B cell (primary cell): ENCODE measurements at regions not wholly inside any gene's neighbourhood (a gene's known extent, or its start where the extent isn't known, plus 50 kb on each side); places are given as distances from the start of the nearest gene placed in this dataset.

ENCODE experiments used
- ATAC-seq: fragments of 200-7000 bp; cut with Tn5 transposase; one replicate; pipeline ENCODE4 v1.10.0; 2021; ENCODE audit warnings: low read depth, mild to moderate bottlenecking, moderate number of reproducible peaks, moderate library complexity
- CTCF ChIA-PET: fragments of 350-600 bp; sonication (Branson Sonifier 250); formaldehyde crosslinking; loops from one replicate; lab custom pipeline; 2021; ENCODE audit warnings: antibody characterized with exemption, inconsistent platforms; lab: Charles Lee
- POLR2A ChIA-PET: fragments of 350-600 bp; sonication (Branson Sonifier 250); formaldehyde crosslinking; loops from one replicate; lab custom pipeline; 2021; ENCODE audit warnings: antibody characterized with exemption; lab: Charles Lee
- DNase-seq: peaks from one replicate; pipeline ENCODE4 v3.0.0; 2013
- H2AFZ ChIP-seq: 2 replicates; pipeline ENCODE4 v1.6.1; 2012; ENCODE audit warnings: mild to moderate bottlenecking, low read depth, low read length; ENCODE audit not compliant: insufficient read depth, poor library complexity, severe bottlenecking
- H3K27ac ChIP-seq, 2 donors: 1 replicate in 1 of 2; 2 replicates in 1 of 2; pipeline ENCODE4 v1.5.1; 2012 to 2013; ENCODE audit warnings: low read length in 2 of 2, mild to moderate bottlenecking in 2 of 2, moderate library complexity in 1 of 2
- H3K27me3 ChIP-seq, 4 experiments: fragments of 200-600 bp in 1 of 4; sonication (generic) in 1 of 4; replicated peaks in 1 of 4; 1 replicate in 2 of 4; 2 replicates in 2 of 4; pipeline versions ENCODE4 v1.6.1 to v1.7.0; 2013 to 2016; ENCODE audit warnings: low read length in 3 of 4, mild to moderate bottlenecking in 2 of 4, mixed read lengths in 1 of 4, moderate library complexity in 1 of 4; ENCODE audit not compliant: insufficient read depth in 4 of 4, control insufficient read depth in 3 of 4; ENCODE audit errors: control extremely low read depth in 1 of 4
- H3K36me3 ChIP-seq, 2 experiments: replicated peaks in 1 of 2; 1 replicate in 1 of 2; 2 replicates in 1 of 2; pipeline versions ENCODE4 v1.6.1 to v1.7.1; 2013; ENCODE audit warnings: low read length in 1 of 2; ENCODE audit not compliant: insufficient read depth in 2 of 2, control insufficient read depth in 1 of 2; ENCODE audit errors: control extremely low read depth in 1 of 2, extremely low read depth in 1 of 2
- H3K4me1 ChIP-seq, 2 donors: fragments of 200-600 bp in 1 of 2; sonication (generic) in 1 of 2; 1 replicate in 1 of 2; 2 replicates in 1 of 2; pipeline versions ENCODE4 v1.5.1 to v1.6.1; 2013 to 2017; ENCODE audit warnings: low read length in 2 of 2; ENCODE audit not compliant: control insufficient read depth in 2 of 2, insufficient read depth in 2 of 2
- H3K4me2 ChIP-seq: replicated peaks from 2 replicates; pipeline ENCODE3; 2012; ENCODE audit warnings: mild to moderate bottlenecking, low read depth, low read length; ENCODE audit not compliant: poor library complexity, severe bottlenecking
- H3K4me3 ChIP-seq, 5 experiments: fragments of 200-600 bp in 1 of 5; sonication (generic) in 1 of 5; 1 replicate in 3 of 5; 2 replicates in 2 of 5; pipeline versions ENCODE4 v1.5.1 to v1.7.0; 2011 to 2016; ENCODE audit warnings: low read length in 4 of 5, mild to moderate bottlenecking in 4 of 5, low read depth in 2 of 5, control low read depth in 1 of 5, moderate library complexity in 1 of 5; ENCODE audit not compliant: insufficient read depth in 1 of 5; ENCODE audit errors: control extremely low read depth in 1 of 5, extremely low read depth in 1 of 5
- H3K79me2 ChIP-seq: fragments of 200-600 bp; sonication (generic); one replicate; pipeline ENCODE4 v1.6.0; 2016; ENCODE audit warnings: low read length; ENCODE audit not compliant: control insufficient read depth, insufficient read depth
- H3K9ac ChIP-seq: fragments of 200-600 bp; sonication (generic); 2 replicates; pipeline ENCODE4 v1.6.1; 2017; ENCODE audit warnings: mild to moderate bottlenecking, low read length, moderate library complexity
- H3K9me3 ChIP-seq, 3 donors: one replicate each; pipeline versions ENCODE4 v1.6.1 to v1.7.1; 2013; ENCODE audit warnings: low read length in 2 of 3; ENCODE audit not compliant: control insufficient read depth in 2 of 3, insufficient read depth in 1 of 3; ENCODE audit errors: control extremely low read depth in 1 of 3
- H4K20me1 ChIP-seq: 2 replicates; pipeline ENCODE4 v1.6.0; 2012; ENCODE audit warnings: mild to moderate bottlenecking, low read length; ENCODE audit not compliant: insufficient read depth, control insufficient read depth, poor library complexity, severe bottlenecking
- H3K27ac Mint-ChIP-seq: one replicate; pipeline ENCODE4 v1.8.0; 2021; ENCODE audit warnings: mixed read lengths
- H3K27me3 Mint-ChIP-seq: one replicate; pipeline ENCODE4 v1.8.0; 2021; ENCODE audit warnings: mixed read lengths
- H3K4me1 Mint-ChIP-seq: one replicate; pipeline ENCODE4 v1.8.0; 2021; ENCODE audit warnings: mixed read lengths
- H3K4me3 Mint-ChIP-seq: one replicate; pipeline ENCODE4 v1.8.0; 2021; ENCODE audit warnings: mixed read lengths
- H3K9me3 Mint-ChIP-seq: one replicate; pipeline ENCODE4 v1.8.0; 2022; ENCODE audit warnings: mixed read lengths; ENCODE audit not compliant: insufficient read depth
- CTCF ChIP-seq: fragments of 200-600 bp; IDR thresholded peaks from one replicate; pipeline ENCODE4 v1.8.0; 2022; ENCODE audit warnings: antibody characterized with exemption, mild to moderate bottlenecking
- EZH2 ChIP-seq: IDR thresholded peaks from 2 replicates; pipeline ENCODE4 v1.6.1; 2012; ENCODE audit warnings: borderline replicate concordance, low read depth, mild to moderate bottlenecking, moderate library complexity, low read length; ENCODE audit not compliant: insufficient read depth, poor library complexity, severe bottlenecking
- WGBS: methylation state at CpG from one replicate; pipeline ENCODE4 v1.1.5; 2013; ENCODE audit warnings: missing lambda C conversion rate; ENCODE audit not compliant: insufficient coverage; 5-methylcytosine and 5-hydroxymethylcytosine counted together
- intact Hi-C: fragments of 100-400 bp; cut with micrococcal nuclease; formaldehyde crosslinking; loops from one replicate; pipeline ENCODE4 v1.10.0; 2022

DNA sequence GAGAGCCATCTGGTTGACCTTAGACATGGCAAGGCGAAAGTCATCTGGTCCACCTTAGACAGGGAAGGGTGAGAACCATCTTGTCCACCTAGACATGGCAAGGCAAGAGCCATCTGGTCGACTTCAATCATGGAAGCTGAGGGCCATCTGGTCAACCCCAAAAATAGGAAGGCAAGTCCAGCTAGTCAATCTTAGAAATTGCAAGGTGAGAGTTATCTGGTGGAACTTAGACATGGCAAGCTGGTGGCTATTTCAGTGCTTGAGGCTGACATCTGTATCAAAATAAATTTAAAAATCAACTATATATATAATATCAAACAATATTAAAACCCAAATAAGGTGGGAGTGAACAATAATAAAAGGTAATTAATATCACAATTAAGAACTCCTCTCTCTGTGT, 83.9 kb downstream of the ZNF726 start:
- H2AFZ ChIP-seq, result no peak overlapping the region
- no peaks in the 10 kb centered on the region for H3K36me3 ChIP-seq
- H3K27me3 ChIP-seq, result peaks cover 0 to 2% (median 0%) of the 10 kb centered on the region in 4 experiments
- ATAC-seq (no peak), DNase-seq (no peak)
- Mint-ChIP-seq H3K9me3 (peaks cover 18% of the 10 kb centered on the region), H3K27me3 (no peaks in the 10 kb centered on the region), H3K4me3 (no peak overlapping the region), H3K4me1 (no peaks in the 10 kb centered on the region), H3K27ac (no peak overlapping the region)
- H3K4me2 ChIP-seq, result no peak overlapping the region
- H3K9ac ChIP-seq, result no peak overlapping the region
- no peaks in the 10 kb centered on the region for H4K20me1 ChIP-seq
- H3K9me3 ChIP-seq, result peaks cover 1 to 52% (median 5%) of the 10 kb centered on the region in 3 donors
- intact Hi-C loops, result no loop called here
- ChIA-PET POLR2A (no interaction called here), CTCF (no interaction called here)
- H3K4me1 ChIP-seq, result no peaks in the 10 kb centered on the region
- TF ChIP-seq CTCF, result no peak
- no peak overlapping the region for H3K27ac ChIP-seq
- no peaks in the 10 kb centered on the region for H3K79me2 ChIP-seq
- no peak overlapping the region for H3K4me3 ChIP-seq
- WGBS, result 72% methylated on average over 2 of the region's 2 CpGs

- Histone ChIP-seq H4K20me1 (no peaks in the 10 kb centered on the region), H3K27ac (no peak overlapping the region), H3K4me2 (no peak overlapping the region), H3K36me3 (no peaks in the 10 kb centered on the region), H3K4me1 (no peaks in the 10 kb centered on the region), H3K79me2 (no peaks in the 10 kb centered on the region), H3K4me3 (no peak overlapping the region), H2AFZ (no peak overlapping the region), H3K9ac (no peak overlapping the region), H3K9me3 (peaks cover 1 to 55% (median 5%) of the 10 kb centered on the region in 3 donors), H3K27me3 (peaks cover 0 to 2% (median 0%) of the 10 kb centered on the region in 4 experiments)
- 93% methylated on average over 9 of the region's 9 CpGs for WGBS
- ATAC-seq, result no peak
- H3K4me1 Mint-ChIP-seq, result no peaks in the 10 kb centered on the region
- no peak for DNase-seq
- intact Hi-C loops, result no loop called here
- H3K9me3 Mint-ChIP-seq, result peaks cover 14% of the 10 kb centered on the region
- CTCF ChIA-PET, result no interaction called here
- H3K4me3 Mint-ChIP-seq, result no peak overlapping the region
- H3K27ac Mint-ChIP-seq, result no peak overlapping the region
- H3K27me3 Mint-ChIP-seq, result no peaks in the 10 kb centered on the region
- TF ChIP-seq CTCF, result no peak
- no peak for TF ChIP-seq EZH2
- POLR2A ChIA-PET, result no interaction called here
Observed at GRCh38 chr19:23999821-24000610, 85.3 kb downstream of the ZNF726 start.
